ENCODE measurements at regions not wholly inside any gene's neighbourhood (a gene's known extent, or its start where the extent isn't known, plus 50 kb on each side); places are given as distances from the start of the nearest gene placed in this dataset.
"Not testable (repeated sequence)": the region's sequence is repeated elsewhere in the genome, so short reads cannot be mapped to it uniquely, and the experiment has no call there.

DNA sequence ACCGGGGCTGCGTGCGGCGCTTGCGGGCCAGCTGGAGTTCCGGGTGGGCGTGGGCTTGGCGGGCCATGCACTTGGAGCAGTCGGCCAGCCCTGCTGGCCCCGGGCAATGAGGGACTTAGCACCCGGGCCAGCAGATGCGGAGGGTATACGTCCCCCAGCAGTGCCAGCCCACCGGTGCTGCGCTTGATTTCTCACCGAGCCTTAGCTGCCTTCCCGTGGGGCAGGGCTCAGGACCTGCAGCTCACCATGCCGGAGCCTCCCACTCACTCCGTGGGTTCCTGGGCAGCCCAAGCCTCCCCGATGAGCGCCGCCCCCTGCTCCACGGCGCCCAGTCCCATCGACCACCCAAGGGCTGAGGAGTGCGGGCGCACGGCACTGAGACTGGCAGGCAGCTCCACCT is 51.4 kb upstream of the INPP4B start:
- DNase-seq (ENCODE audit: low read depth in 2 of 3, low spot score in 2 of 3): not testable (repeated sequence)

DNA sequence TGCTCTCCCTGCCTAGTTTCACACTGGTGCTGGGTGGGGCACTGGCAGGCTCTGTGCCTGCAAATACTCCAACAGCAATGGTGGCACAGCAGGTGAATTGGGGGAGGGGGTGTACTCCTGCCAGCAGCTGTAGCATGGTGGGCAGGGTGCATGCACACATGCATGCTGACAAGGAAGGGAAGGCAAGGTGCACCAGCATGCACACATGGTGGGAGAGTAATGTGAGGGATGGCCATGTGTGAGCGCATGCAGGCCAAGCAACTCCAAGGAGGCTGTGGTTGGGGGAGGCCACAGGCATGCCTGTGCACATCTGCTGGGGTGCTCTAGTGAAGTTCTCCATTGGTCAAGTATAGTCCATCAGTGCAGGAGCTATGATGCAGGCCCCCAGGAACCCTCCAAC is 54.5 kb upstream of the INPP4B start:
- DNase-seq (ENCODE audit: low read depth in 2 of 3, low spot score in 2 of 3): no peak

DNA sequence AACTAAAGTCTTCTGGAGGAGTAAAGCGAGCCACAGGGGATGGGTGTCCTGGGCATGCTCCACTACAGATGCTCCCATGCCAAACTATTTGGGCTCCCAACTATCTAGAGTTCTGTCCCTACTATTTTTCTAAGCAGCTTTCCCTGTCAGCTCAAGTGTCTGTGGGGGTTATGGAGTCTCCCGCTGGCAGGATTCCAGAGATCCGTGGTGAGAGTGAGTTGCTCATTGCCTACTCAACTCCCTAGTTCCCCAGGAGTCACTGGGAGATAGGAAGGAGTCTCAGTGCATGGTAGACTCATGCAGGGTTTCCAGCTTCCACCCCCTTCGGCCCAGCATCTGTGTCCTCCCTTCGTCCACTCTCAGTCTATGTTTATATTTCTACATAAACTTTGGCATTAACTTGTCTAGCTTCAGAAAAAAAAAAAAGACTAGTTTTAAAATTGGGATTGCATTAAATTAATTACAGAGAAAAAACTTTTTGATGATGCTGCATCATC is 55.1 kb upstream of the INPP4B start:
- DNase-seq (ENCODE audit: low read depth in 2 of 3, low spot score in 2 of 3): no peak

DNA sequence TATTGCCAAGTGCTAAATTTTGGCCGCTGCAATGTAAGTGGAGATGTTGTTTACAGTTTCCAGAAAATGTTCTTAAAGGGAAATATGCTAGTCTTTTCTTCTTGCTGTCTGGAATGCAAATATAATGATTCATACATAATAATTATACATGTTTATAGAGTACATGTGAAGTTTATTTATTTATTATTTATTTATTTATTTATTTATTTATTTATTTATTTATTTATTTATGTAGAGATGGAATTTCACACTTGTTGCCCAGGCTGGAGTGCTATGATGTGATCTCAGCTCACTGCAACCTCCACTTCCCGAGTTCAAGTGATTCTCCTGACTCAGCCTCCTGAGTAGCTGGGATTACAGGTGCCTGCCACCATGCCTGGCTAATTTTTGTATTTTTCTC is 57.5 kb upstream of the INPP4B start:
- not testable (repeated sequence) for DNase-seq (ENCODE audit: low read depth in 2 of 3, low spot score in 2 of 3)

DNA sequence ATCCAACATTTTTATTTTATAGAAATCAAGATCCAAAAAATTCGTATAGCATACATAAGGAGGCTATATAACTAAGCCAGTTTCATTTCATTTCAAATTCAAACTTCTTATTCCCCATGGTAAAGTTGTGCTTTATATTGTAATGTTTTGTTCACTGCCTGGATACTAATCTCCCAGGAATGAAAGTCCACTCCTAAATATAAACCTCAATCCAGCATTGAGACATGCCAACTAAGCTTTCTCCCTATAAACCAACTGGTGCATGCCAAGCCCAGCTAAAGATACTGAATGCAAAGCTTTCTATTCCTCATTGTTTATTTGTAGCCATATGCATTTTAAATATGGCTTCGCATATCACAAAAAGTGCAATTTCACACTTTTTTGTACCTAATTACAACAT is 63.8 kb upstream of the INPP4B start:
- DNase-seq (ENCODE audit: low read depth in 2 of 3, low spot score in 2 of 3): no peak

DNA sequence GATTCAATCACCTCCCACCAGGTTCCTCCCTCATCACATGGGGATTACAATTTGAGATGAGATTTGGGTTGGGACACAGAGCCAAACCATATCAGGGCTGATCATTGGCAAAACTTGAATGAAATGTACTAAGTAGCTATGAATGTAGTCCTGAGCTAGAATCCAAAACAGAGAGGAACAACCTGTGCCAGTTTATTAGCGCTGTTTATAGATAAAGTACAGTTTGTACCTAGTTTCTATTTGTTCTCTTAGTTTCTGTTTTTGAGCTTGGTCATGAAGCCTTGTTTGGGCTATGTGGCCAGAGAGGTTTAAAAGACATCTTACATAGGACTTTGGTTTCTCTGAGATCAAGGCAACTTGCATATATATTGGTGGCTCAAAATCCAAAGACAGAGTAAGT is 66.9 kb upstream of the INPP4B start:
- no peak for DNase-seq (ENCODE audit: low read depth in 2 of 3, low spot score in 2 of 3)

DNA sequence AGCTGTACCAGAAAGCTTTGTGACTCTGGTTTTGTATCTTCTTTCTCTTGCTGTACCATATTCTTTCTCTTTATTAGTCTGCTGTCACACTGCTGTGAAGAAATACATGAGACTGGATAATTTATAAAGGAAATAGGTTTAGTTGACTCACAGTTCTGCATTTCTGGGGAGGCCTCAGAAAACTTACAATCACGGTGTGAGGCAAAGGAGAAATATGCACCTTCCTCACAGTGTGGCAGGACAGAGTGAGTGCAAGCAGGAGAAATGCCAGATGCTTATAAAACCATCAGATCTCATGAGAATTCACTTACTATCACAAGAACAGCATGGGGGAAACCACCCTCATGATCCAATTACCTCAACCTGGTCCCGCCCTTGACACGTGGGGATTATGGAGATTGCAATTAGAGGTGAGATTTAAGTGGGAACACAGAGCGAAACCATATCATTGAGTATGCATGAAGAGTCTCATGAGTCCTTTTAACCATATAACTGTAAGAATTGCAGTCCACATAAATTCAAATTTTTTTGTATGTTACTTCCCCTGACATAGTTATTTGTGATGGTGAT is 67.4 kb upstream of the INPP4B start:
- no peak for DNase-seq (ENCODE audit: low read depth in 2 of 3, low spot score in 2 of 3)

DNA sequence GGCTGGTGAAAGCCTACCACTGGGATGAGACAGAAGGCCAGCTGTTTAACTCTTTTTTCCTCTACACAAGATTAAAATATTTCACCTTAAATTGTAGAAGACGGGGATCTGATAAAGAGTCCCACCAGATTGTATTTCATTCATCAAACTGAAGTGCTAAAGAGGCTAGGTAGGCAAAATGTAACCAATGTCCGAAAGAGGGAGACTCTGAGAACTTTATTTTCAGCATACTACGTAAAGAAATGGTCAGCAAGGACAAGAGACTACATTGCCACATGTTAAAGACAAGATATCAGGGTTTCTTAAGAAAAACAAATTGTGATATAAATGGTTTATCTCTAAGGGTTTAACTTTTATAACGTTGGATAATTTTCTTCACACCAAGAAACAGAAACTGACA is 71.6 kb upstream of the INPP4B start:
- DNase-seq (ENCODE audit: low read depth in 2 of 3, low spot score in 2 of 3): no peak

DNA sequence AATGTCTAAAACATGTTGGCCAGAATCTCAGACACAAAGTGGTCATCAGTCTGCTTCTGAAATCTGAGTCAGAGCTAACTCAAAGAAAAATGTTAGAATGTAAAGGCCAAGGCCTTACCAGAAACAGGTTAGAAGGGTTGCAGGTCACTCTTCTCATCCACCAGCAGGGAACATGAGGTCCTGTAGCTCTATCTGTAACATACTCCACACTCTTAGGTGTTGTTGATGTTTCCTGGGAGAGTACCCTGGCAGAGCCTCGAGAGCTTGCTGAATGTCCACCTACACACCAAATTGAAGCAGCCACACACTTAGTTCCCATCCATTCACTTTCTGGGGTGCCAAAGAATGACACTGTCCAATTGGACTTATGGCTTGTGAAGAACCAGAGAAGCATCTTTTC is 76.6 kb upstream of the INPP4B start:
- no peak for DNase-seq (ENCODE audit: low read depth in 2 of 3, low spot score in 2 of 3)

DNA sequence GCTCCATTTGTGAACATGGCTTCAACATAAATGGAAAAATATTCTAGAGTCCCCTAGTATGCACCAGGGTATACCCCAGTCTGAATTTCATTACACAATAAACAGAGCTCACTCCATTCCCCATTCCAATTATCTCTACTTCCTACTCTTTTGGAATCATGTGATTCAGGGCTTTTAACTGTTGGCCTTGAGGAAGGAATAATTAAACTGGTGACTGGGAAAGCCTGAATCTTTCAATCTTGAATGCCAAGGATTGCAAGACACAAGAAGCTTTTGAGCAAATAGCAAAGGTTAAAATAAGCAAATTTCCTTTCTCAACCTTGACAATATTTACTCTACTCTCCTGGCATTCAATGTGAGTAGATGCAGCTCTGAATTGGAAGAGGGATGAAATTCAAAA is 77.5 kb upstream of the INPP4B start:
- DNase-seq (ENCODE audit: low read depth in 2 of 3, low spot score in 2 of 3): no peak

DNA sequence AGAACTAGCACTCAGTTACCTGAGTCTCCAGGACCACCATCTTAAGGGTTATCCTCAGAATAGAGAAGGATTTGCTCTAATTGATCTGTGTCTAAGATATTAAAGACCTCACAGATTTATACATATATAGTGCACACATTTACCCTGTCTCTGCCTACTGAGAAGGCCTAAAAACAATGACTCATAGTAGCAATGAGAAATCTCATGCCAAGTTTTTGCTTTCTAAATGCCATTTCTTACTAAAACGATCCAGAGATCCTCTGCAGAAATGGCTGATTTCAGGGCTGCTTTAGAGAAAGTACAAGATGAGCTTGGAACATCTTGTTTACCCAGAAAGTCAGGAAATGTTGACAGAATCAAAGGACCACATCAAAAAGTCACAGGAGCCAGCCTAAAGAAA is 79.1 kb upstream of the INPP4B start:
- DNase-seq (ENCODE audit: low read depth in 2 of 3, low spot score in 2 of 3): no peak

DNA sequence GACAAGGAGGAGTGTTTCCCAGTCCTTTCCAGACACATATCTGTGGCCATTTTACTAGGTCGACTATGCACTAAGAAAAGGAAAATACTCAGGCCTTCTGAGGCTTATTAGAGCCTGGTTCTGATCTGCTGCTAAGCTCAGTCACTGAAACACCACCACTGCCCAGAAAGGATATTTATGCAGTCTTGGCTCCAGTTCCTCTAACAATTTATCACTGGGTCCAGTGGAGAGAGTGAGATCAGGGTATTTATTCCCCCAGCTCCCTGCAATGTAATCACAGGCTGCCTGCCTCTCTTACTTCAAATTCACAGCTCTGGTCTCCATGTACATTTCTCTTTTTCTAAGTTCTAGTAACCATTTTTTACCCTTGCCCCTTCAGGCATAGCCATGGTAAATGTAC is 81.6 kb upstream of the INPP4B start:
- no peak for DNase-seq (ENCODE audit: low read depth in 2 of 3, low spot score in 2 of 3)

DNA sequence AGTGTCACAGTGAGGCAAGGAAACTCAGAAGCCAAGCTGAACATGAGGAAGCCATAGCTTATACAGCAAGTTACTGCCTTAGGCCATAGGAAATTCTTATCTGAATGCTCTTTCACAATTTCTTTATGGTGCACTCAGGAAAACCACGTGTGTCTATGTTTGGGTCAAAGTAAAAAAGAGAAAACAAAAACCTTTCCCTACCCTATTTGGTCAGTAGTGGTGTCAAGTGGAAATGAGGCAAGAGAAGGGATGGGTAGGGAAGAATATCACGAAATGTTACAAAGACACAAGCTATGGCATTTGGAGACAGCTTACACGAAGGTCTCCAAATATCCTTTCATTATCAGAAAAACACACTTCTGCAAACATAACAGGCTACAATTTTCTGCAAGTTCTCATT is 83.4 kb upstream of the INPP4B start:
- DNase-seq (ENCODE audit: low read depth in 2 of 3, low spot score in 2 of 3): no peak

DNA sequence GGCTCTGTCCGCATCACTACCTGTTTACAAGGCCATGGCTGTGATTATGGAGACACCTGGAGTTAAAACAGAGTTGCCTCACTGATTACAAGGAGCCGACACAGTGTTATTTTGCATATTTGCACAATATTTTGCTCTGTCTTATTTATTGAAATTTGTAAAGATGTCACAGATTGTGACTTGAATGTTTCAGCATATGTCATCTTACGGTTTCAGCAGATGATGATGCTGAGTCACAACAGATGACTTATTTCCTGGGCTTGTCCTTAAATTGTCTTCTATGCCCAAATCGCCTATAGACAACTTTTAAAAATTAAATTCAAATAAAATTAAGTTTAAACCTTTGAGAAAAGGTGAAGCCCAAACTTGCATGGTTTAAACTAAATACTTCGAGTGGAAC is 87.1 kb upstream of the INPP4B start:
- no peak for DNase-seq (ENCODE audit: low read depth in 2 of 3, low spot score in 2 of 3)

DNA sequence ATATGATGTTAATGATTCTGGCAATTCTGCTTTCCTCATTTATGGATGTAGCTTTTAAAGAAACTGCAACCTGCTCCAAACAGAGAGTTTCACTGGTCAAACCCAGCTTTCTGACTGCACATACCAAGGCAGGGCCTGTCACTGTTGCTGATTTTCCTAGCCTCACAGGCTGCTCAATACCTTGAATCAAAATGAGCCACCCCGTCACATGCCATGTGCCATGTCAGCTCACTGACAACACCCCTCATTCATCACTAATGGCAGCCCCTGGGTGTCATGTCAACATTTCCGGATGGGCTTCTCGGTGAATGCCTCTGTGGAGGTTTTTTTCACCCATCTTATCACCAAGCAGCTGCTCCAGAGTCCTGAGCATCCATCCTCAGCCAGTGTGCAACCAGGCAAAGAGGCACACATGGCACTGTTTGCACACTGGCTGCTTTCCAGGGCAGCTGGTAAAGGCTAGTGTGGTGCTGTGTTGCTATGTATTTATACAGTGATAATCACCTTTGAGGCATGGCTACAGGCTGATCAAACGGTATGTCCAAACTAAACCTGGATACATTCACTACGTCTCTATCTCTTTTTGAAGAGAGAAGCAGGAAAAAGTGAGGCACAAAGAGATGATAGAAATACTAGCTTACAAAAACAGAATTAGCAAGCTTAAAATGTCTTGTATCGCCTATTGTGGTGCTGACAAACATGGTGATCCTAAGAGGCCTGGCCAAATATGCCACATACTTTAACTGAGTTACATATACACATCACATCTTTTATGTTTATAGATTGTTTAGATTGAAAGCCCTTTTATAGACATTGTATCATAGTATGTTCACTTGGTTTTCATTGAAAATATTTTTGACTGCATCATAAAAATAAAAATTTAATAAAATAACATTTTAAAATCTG is 94.6 kb upstream of the INPP4B start:
- no peak for DNase-seq (ENCODE audit: low read depth in 2 of 3, low spot score in 2 of 3)

DNA sequence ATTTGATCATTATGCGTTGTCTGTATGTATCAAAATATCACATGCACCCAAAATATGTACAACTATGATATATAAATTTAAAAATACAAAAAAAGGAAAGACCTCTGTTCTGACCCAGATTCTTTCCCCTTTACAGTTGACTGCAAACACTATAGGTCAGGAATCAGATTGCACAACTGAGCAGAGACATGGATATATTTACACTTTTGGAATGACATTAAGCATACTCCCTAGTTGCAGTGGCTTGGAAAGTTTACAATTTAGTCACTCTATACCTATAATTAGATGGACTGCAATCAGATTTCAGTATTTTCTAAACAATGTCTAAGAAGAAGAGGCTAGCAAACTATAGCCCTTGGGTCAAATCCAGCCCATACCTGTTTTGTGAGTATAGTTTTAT is 98.5 kb upstream of the INPP4B start:
- DNase-seq (ENCODE audit: low read depth in 2 of 3, low spot score in 2 of 3): no peak

DNA sequence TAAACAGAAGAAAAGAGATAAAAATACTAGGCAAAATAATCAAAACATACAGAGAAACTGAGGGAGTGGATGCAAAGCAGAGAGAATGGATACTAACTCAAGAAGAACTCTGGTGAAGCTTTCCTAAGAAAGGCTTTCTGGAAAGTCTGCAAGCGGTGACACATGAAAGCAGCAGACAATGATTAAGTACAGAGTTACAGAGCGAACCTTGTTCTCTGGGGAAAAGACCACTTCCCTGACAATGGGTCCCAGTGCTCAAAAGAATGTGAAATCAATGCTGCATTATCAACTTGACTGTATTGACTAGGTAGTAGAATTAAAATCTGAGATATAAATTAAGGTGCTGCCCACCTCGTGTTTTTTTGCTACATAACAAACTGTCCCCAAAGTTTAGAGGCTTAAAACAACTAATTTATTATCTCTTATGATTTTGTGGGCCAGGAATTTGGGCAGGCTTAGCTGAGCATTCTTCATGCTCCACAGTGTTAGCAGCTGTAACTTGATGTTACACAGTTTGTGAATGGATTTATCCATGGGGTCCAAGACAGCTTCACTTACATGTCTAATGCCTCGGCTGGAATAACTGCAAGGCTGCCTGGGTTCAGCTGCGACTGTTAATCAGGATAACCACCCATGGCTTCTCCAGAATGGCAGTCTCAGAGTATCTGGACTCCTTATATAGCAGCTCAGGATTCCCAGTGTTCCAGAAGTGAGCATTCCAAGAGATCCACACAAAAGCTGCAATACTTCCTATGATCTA is 106.9 kb upstream of the INPP4B start:
- no peak for DNase-seq (ENCODE audit: low read depth in 2 of 3, low spot score in 2 of 3)

DNA sequence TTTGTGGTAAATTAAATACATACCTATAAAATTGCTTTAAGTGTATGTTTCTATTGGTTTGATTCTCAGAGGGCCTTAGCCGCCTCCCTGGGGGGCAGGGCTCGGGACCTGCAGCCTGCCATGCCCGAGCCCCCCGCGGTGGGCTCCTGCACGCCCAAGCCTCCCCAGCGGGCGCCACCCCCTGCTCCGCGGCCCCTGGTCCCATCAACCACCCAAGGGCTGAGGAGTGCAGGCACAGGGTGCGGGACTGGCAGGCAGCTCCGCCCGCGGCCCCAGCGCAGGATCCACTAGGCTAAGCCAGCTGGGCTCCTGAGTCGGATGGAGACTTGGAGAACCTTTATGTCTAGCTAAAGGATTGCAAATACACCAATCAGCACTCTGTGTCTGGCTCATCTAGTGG is 108.3 kb upstream of the INPP4B start:
- DNase-seq (ENCODE audit: low read depth in 2 of 3, low spot score in 2 of 3): no peak

DNA sequence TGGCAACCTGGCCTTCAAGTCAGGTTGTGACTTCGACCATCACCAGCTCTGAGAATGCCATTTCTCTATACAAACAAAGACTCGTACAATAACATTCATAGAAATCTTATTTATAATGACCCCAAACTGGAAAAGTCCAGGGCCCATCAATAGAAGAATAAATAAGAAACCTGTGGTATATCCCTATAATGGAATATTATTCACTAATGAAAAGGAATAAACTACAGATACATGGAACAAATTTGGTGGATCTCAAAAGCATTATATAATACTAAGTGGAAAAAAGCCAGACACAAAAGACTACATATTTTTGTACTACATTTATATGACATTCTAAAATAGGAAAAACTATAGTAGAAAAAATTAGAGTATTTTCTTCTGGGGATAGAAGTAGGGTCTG is 109.4 kb upstream of the INPP4B start:
- no peak for DNase-seq (ENCODE audit: low read depth in 2 of 3, low spot score in 2 of 3)

DNA sequence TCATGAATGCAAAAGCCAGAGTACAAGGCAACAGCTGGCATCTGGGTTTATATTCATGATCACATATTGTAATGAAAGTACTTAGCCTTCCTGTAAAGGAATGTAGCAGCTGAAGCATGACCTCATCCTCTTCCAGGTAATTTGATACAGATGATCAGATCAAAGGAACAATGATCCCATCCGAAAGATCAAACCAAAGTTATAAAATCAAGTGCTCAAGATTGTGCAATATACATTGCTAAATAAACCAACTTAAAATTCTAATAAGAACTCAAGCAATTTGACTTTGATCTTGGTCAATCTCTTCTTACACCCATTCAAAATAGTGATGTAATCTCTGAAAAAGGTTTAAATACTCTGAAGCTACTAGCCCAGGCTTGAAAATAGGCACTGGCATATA is 113.1 kb upstream of the INPP4B start:
- DNase-seq (ENCODE audit: low read depth in 2 of 3, low spot score in 2 of 3): no peak

DNA sequence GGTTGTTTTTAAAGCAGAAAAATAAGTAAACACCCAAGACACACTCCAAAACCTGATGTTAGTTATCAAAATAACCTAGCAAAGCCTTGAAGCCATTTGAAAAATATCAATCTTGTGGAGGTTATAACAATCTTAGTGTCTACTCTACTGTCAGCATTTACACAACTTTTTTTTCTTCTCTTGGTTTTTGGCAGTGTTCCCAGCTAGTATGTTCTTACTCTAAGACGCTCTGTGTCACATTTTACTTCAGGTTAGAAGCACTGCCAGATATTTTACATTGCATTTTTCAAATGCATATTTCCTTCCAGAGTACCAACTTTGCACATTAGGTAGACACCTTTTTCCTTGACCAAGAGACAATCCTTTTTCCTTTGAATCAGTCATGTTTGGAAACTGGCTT is 114.0 kb upstream of the INPP4B start:
- peak in 1 of 3 donors; percentile 61 for DNase-seq (ENCODE audit: low read depth in 2 of 3, low spot score in 2 of 3)

Data from hematopoietic multipotent progenitor cell (in vitro differentiated cells).